Activated CD4-positive, alpha-beta T cell treated with anti-CD3 and anti-CD28 coated beads, Interleukin-2, Interleukin-6, amounts not matched to agents 100 ng/mL and 50 ng/mL, durations not matched to agents 16 hours and 8 hours (primary cell): ENCODE measurements at regions not wholly inside any gene's neighbourhood (a gene's known extent, or its start where the extent isn't known, plus 50 kb on each side); places are given as distances from the start of the nearest gene placed in this dataset.
"Not testable (repeated sequence)": the region's sequence is repeated elsewhere in the genome, so short reads cannot be mapped to it uniquely, and the experiment has no call there.

Source experiments
- DNase-seq: peaks from one replicate; pipeline ENCODE4 v3.0.0-alpha.2; 2020

GRCh38 chr17:70661342-70662222 lies 492.2 kb downstream of the KCNJ2 start:
- DNase-seq = no peak

- no peak for DNase-seq
Measured at GRCh38 chr17:70668276-70668937, 499.1 kb downstream of the KCNJ2 start.

DNA sequence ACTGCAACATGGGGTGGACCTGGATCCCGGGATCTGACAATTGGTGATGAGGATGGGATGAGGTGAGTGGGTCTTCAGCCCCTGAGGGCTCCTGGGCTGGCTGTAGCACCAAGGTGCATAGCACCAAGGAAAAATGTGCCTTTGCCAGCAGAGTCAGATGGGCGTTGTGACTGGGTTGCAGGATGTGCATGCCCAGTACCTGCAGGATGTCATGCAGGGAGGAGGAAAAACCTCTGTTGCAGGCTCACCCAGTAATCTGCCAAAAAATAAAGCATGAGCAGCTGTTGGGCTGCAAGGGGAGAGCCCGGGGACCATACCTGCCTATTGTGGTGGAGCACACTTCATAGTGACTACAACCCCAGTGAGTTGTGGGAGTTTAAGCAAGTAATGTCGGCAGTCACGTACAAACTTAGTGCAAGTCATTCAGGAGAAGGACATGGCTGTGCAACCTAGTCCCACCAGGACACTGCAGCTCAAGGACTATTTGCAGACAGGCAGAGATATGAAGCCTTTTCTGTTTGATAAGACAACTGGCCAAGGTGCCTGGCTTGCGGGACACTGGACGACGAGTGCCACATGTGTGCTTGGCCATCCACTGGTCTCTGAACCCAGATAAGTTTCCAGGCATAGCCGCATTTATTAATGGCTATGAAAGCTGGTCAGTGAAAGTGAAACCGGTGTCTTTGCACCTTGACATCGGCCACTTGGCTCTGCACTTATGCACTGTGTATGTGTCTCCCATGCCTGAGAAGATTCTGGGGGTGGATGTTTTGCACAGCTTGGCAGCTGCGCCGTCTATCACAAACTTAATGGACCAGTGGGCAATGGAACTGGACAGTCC lies 499.8 kb downstream of the KCNJ2 start:
- no peak for DNase-seq

- no peak for DNase-seq
Measured at GRCh38 chr17:70674061-70674460, 504.7 kb downstream of the KCNJ2 start.

GRCh38 chr17:70675070-70675590 lies 505.8 kb downstream of the KCNJ2 start:
- DNase-seq = no peak

DNA sequence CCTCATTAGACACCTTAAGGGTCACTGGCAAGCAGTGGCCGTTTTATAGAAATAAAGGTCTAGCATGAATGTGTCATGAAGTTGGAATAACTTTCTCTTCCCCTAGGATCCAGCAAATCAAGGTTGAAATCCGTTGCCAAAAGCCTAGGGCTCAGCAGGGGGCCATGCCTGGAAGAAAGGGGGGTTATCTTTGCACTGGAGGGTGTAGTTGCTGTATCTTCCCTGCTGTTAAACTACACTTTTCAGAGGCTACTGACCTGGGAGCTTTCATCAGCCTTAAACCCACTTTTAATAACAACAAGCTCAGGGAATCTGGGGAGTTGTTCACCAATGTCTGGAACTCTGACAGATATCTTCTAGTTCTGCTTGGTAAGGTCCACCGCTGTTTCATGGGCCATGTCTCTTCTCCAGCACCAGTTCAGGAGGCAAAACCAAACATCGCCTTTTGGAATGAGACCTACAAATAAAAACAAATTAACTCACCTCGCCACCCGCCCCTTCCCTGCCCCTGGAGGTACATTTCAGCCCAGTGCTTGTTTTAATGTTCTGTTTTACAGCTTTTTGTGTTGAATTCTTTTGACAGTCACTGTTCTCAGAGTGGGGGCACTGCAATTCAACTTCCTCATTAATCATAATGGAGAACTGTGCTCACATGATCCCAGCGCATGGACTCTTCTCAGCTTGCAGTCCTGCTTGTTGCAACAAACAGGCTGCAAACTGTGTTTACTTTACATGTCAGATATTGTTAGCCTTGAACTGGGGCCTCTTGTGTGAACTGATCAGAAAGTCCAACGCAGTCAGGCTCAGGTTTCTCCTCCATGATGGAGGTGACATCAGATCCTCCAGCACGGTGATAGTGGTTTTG lies 508.7 kb downstream of the KCNJ2 start:
- DNase-seq = no peak

- DNase-seq = no peak
Measured at GRCh38 chr17:70678889-70679288, 509.6 kb downstream of the KCNJ2 start.

DNA sequence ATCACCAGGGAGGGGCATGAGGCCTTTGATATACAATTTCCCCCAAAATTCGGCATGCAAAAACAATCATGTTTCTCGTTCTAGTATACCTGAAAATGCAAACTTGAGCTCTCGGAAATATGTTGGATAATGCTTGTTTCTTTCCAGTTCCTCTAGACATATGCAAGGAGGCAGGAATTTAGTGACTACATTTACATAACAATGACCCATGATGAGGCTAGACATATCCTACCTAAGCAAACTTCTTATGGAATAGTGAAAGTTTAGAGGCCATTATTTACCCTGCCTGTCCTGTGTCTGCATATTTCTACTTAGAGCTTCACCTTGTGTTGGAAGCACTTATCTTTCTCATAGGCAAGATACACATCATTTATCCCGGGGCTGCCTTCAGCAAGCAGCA lies 514.6 kb downstream of the KCNJ2 start:
- no peak for DNase-seq

DNA sequence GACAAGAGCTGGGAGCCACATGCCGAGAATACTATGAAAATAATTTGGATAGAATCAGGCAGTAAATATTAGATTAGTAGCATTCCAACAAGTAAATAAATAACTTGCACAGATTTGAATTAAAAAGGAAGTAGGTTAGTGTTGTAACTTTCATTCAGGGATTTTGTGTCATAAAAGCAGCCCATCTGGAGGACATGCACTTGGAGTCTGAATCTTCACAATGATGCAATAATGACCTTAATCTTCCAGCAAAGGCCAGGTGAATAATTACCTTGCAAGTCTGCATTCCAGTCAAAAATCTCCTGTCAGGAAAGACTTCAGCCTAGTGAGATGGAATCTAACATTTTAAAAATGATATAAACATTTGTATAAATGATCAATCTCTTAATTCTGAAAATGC lies 518.1 kb downstream of the KCNJ2 start:
- DNase-seq = no peak

DNA sequence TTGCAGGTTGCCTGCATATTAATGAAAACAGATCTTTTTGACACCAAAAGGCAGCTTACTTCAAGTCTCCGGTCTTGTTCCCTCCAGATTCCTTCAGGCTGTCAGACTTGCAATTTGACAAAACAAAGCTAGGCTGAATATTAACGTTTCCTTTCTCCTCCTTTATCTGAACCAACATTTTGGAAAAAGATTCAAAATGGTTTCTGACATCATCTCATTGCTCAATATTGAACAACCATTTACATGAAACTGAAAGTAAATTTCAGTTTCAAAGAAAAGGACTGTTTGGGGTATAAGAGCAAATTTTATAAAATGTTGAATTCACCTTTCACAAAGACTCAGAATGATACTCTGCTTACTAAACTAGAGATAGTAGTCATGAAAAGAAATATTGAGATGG lies 521.8 kb downstream of the KCNJ2 start:
- DNase-seq = no peak

DNA sequence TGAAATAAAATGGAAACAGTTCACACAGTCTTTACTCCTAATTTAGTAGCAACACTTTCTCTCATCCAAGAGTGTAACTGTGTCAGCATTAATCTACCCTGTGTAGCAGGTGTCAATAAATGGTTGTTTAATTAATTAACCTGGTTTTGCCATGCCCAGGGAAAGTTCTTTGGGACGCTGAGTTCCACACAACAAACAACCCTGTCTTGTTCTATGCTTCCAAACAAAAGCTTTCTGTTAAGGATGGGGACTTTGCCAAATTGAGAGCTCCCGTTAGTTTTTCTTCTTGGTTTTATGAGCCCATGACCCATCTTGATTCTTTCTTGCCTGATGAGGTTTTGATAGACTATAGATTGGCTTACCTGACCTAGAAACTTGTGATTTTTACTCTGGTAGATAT lies 530.1 kb downstream of the KCNJ2 start:
- no peak for DNase-seq

DNA sequence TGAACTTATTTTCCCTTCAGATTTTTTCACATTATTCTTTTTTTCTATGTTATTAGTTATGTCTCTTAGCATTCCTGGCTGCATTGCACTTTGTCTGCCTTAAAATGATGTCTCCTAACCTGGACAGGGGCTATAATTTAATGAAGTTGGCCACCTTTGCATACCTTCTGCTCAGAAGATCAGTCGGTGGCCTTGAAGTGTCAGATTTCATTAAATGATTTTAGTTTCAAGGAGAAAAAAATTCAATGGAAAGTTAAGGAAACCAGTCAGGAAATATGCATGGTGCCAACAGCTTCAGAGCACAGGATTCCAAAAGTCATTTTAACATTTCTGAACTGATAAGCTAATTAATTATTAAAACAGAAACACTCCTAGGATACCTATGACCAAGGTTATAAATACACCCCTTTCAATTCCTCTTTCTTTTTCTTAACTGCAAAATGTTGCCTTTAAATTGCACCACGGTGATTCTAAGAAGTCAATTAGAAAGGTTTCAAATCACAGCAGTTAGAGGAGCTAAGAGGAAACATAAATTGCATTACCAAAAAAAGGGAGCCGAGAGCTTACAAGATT lies 533.4 kb downstream of the KCNJ2 start:
- no peak for DNase-seq

DNA sequence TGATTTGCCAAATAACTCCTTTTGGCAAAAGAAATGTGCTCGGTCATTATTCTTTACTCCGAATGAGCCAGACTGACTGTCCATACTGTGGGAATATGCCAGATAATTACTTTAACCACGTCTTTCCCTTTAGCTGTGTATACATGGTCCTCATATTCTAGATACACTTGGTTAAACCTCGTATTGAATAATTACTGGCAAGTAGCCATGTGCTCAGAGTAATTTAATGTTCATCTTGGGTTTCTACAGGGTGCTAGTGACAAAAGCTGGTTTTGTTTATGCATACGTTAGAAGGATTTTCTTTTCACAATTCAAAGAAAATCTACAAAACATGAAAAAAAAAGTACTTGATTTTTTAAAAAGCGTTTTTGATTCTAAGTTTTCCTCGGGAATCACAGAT lies 540.3 kb downstream of the KCNJ2 start:
- no peak for DNase-seq

- DNase-seq = no peak
Measured at GRCh38 chr17:70713694-70714093, 544.4 kb downstream of the KCNJ2 start.

DNA sequence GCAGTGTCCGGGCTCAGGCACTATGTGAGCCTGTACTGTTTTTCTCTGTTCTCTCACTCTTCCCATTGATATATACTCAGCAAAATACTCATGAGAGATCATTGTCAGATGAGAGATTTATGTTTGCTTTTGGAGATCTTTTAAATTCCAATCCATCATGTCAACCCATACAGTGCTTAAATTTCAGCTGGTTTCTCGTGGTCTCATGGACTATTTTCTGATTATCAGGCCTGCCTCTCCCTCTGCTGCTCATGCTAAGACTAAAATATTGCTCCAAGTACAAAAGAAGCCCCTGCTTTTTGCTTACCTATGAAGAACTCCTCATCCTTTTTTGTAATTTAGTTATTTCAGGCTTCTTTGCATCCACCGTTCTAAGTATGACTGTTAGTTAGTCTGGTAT lies 547.2 kb downstream of the KCNJ2 start:
- no peak for DNase-seq

GRCh38 chr17:70717042-70717441 lies 547.7 kb downstream of the KCNJ2 start:
- no peak for DNase-seq

GRCh38 chr17:70736375-70736957 lies 567.1 kb downstream of the KCNJ2 start:
- DNase-seq = no peak

- no peak for DNase-seq
Measured at GRCh38 chr17:70739065-70739464, 569.7 kb downstream of the KCNJ2 start.

DNA sequence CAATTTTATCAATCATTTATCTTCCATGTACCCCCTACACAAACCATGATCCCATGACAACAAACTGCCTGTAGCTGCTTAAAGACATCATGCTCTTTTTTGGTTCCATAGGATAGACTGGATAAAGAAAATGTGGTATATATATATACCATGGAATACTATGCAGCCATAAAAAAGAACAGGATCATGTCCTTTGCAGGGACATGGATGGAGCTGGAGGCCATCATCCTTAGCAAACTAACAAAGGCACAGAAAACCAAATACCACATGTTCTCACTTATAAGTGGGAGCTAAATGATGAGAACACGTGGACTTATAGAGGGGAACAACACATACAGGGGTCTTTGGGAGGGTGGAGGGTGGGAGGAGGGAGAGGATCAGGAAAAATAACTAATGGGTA lies 577.2 kb downstream of the KCNJ2 start:
- not testable (repeated sequence) for DNase-seq

DNA sequence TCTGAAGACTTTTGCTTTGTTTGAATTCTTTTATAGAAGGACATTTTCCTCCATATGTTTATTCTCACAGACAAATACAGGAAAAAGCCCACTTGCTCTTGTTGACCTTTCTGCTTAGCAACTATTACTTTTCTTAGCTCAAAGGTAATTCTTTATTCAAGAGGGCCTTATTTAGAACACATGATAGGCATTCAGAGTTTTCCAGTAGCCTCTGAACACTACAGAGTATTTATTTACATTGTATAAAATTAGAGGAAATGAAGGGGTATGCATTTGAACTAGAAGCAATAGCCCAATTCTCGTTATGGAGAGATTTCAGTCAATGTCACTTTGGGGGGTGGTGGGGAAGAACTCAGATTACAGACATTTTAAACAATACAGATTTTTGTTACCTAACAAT lies 581.7 kb downstream of the KCNJ2 start:
- DNase-seq = no peak

GRCh38 chr17:70752461-70752860 lies 583.1 kb downstream of the KCNJ2 start:
- DNase-seq = not testable (repeated sequence)
